A673 (cell line): ENCODE measurements at regions not wholly inside any gene's neighbourhood (a gene's known extent, or its start where the extent isn't known, plus 50 kb on each side); places are given as distances from the start of the nearest gene placed in this dataset.
A peak's percentile ranks its signal among the peaks of the same experiment; 100 is the strongest.

Source experiments
- BruUV-seq: library from RNA; stranded (reverse); fragments of 400-500 nt; replicated peaks from 2 replicates; lab custom pipeline; 2021; lab: Mats Ljungman, UMichigan
- CTCF ChIA-PET: fragments of 300-600 bp; sonication (Branson Sonifier 250); formaldehyde crosslinking; loops from one replicate; lab custom pipeline; 2022; ENCODE audit warnings: antibody characterized with exemption; lab: Charles Lee
- POLR2A ChIA-PET: fragments of 300-600 bp; sonication (Branson Sonifier 250); formaldehyde crosslinking; loops from one replicate; lab custom pipeline; 2022; ENCODE audit warnings: antibody characterized with exemption; ENCODE audit not compliant: low non-redundant PET; lab: Charles Lee
- DNase-seq: peaks from one replicate; pipeline ENCODE4 v3.0.0-alpha.2; 2015; ENCODE audit warnings: low spot score
- H3K27ac ChIP-seq: fragments of 200-600 bp; sonication (generic); 2 replicates; pipeline ENCODE4 v1.5.1; 2016; ENCODE audit warnings: mixed run types, low read depth, mild to moderate bottlenecking, mixed read lengths, antibody characterized with exemption, low read length; ENCODE audit not compliant: poor library complexity, severe bottlenecking
- H3K27me3 ChIP-seq: fragments of 200-600 bp; sonication (generic); replicated peaks from 2 replicates; pipeline ENCODE4 v1.6.1; 2017; ENCODE audit warnings: mixed run types, low read depth, mild to moderate bottlenecking, mixed read lengths, antibody characterized with exemption, low read length; ENCODE audit not compliant: insufficient read depth, poor library complexity
- H3K36me3 ChIP-seq: fragments of 200-600 bp; sonication (generic); 2 replicates; pipeline ENCODE4 v1.6.1; 2016; ENCODE audit warnings: mixed run types, mild to moderate bottlenecking, mixed read lengths, antibody characterized with exemption, low read length; ENCODE audit not compliant: insufficient read depth, poor library complexity, severe bottlenecking
- H3K4me1 ChIP-seq: fragments of 200-600 bp; sonication (generic); 2 replicates; pipeline ENCODE4 v1.6.1; 2017; ENCODE audit warnings: mixed run types, mild to moderate bottlenecking, mixed read lengths, antibody characterized with exemption, low read length; ENCODE audit not compliant: insufficient read depth, poor library complexity, severe bottlenecking
- H3K4me3 ChIP-seq: fragments of 200-600 bp; sonication (generic); 2 replicates; pipeline ENCODE4 v1.5.1; 2016; ENCODE audit warnings: low read depth, mixed run types, mild to moderate bottlenecking, mixed read lengths, low read length; ENCODE audit not compliant: poor library complexity, severe bottlenecking
- H3K9me3 ChIP-seq: fragments of 200-600 bp; sonication (generic); 2 replicates; pipeline ENCODE4 v1.6.1; 2016; ENCODE audit warnings: mixed run types, low read depth, mild to moderate bottlenecking, mixed read lengths, antibody characterized with exemption, low read length; ENCODE audit not compliant: poor library complexity, severe bottlenecking
- EZH2 ChIP-seq: fragments of 200-600 bp; sonication (generic); IDR thresholded peaks from 2 replicates; pipeline ENCODE4 v1.6.1; 2017; ENCODE audit warnings: borderline replicate concordance, low read depth, mild to moderate bottlenecking, mixed read lengths, antibody characterized with exemption, low read length; ENCODE audit not compliant: poor library complexity, severe bottlenecking
- intact Hi-C: fragments of 100-400 bp; cut with micrococcal nuclease; formaldehyde crosslinking; loops from one replicate; pipeline ENCODE4 v1.10.0; 2022; ENCODE audit not compliant: unreplicated experiment
- TF ChIP-seq, protein P1 (sequence below): fragments of 300-800, 200-600 bp; sonication (generic); conservative IDR thresholded peaks from 2 replicates; pipeline ENCODE4 v1.5.1; 2017; ENCODE audit warnings: low read depth, mild to moderate bottlenecking, antibody characterized with exemption, low read length, moderate library complexity, mixed read lengths

DNA sequence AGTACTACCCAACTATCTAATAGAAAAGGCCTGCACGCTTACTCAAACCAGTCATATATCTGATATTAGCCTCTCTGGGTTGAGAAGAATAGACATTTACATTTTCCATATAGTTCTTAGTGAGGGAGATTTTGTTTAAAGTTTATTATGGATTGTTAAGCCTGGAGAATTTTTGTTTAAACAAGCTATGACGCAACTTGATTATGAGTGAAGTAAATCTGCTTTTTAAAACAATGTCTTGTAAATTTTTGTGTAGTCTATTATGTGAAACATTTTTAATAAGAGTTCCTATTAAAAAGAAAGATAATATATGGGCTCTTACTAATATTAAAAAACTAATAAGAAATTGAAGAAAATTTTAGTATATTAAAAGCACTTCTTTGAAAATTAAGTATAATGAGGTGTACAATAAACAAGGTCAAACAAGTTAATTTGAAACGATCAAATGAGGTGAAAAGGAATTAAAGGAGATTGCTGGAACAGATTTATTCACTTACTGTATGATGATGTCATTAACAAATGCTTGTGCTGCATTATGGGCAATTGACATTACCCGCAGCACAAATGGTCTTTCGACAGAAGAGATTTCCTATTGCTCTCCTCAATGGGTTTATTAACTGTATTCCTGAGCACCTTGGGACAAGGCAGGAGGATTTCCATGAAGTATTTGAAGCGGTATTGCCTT is 229.2 kb upstream of the SMIM21 start:
- H3K9me3 ChIP-seq, result no peaks in the 10 kb centered on the region
- intact Hi-C loops, result no loop called here
- H3K4me1 ChIP-seq, result no peaks in the 10 kb centered on the region
- H3K27ac ChIP-seq, result no peak overlapping the region
- no TSS peak for BruUV-seq
- ChIA-PET POLR2A (no interaction called here), CTCF (no interaction called here)
- TF ChIP-seq, protein P1, sequence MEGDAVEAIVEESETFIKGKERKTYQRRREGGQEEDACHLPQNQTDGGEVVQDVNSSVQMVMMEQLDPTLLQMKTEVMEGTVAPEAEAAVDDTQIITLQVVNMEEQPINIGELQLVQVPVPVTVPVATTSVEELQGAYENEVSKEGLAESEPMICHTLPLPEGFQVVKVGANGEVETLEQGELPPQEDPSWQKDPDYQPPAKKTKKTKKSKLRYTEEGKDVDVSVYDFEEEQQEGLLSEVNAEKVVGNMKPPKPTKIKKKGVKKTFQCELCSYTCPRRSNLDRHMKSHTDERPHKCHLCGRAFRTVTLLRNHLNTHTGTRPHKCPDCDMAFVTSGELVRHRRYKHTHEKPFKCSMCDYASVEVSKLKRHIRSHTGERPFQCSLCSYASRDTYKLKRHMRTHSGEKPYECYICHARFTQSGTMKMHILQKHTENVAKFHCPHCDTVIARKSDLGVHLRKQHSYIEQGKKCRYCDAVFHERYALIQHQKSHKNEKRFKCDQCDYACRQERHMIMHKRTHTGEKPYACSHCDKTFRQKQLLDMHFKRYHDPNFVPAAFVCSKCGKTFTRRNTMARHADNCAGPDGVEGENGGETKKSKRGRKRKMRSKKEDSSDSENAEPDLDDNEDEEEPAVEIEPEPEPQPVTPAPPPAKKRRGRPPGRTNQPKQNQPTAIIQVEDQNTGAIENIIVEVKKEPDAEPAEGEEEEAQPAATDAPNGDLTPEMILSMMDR, result no peak
- TF ChIP-seq EZH2, result no peak
- no peak for DNase-seq
- no peaks in the 10 kb centered on the region for H3K27me3 ChIP-seq
- H3K4me3 ChIP-seq, result no peak overlapping the region
- H3K36me3 ChIP-seq, result no peaks in the 10 kb centered on the region

DNA sequence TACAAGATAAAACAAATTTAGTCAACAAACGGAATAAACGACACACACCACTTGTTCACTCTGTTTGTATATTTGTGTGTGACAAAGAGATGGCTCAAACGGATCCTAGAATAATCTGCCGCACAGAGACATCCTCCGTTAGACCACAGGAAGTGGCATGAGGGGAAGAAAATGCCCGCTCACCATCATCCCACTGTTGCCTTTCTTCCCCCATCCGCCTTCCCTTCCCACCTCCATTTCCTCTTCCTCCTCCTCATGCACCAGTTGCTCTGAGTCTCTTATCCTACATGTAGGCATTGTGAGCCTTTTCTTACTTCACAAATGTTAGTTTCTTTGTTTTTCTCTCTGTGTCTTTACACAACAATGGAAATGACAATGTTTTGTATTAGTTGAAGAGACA is 228.5 kb upstream of the SMIM21 start:
- Histone ChIP-seq H3K27me3 (no peaks in the 10 kb centered on the region), H3K27ac (no peak overlapping the region), H3K4me3 (no peak overlapping the region), H3K36me3 (no peaks in the 10 kb centered on the region), H3K9me3 (no peaks in the 10 kb centered on the region), H3K4me1 (no peaks in the 10 kb centered on the region)
- ChIA-PET CTCF (no interaction called here), POLR2A (no interaction called here)
- TF ChIP-seq, protein P1, result no peak
- no peak for TF ChIP-seq EZH2
- no TSS peak for BruUV-seq
- intact Hi-C loops, result no loop called here
- no peak for DNase-seq

DNA sequence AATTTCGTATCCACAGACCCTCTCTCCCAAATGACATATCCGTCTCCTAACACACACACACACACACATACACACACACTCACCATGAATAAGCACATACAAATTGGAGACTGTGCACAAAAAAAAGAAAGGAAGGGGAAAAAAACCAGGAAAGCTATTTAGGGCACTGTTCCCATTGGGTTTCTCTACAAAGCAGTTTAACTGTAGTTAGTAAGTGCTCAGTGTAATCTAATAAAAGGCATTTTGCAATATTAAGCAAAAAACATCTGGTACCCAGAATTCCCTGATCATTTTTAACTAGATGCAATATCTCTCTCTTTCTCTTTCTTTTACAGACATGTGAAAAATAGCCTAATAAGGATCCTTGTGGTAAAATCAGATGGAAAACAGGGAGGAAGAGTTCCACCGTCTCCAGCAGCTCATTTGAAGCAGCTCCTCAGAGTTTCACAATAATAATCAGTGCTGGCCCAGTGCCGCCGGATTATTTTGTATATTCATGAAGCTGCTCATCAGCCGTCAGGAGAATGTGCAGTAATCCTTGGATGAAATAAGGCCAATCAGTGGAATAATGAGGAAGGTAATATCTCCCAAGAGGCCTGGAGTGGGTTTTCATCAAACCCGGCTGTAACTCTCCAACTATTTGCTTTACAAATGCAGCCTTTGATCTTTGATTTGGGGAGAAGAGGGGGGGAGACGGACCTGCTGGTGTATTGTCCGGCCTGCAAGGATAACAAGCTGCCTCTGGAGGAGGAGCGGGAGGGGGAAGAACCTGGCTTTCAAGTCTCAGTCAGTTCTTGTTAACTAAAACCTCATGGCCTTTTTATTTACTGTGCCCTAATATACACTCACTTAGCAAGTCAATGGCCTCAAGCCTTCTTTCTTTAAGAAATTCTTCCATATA is 227.6 kb upstream of the SMIM21 start:
- ChIA-PET CTCF (no interaction called here), POLR2A (no interaction called here)
- peak; percentile 36 for DNase-seq
- Histone ChIP-seq H3K4me3 (no peak overlapping the region), H3K27me3 (no peaks in the 10 kb centered on the region), H3K9me3 (no peaks in the 10 kb centered on the region), H3K27ac (no peak overlapping the region), H3K4me1 (no peaks in the 10 kb centered on the region), H3K36me3 (no peaks in the 10 kb centered on the region)
- no TSS peak for BruUV-seq
- intact Hi-C loops, result no loop called here
- no peak for TF ChIP-seq EZH2
- TF ChIP-seq, protein P1, result no peak
